OCI-LY7 (cell line): ENCODE measurements at regions not wholly inside any gene's neighbourhood (a gene's known extent, or its start where the extent isn't known, plus 50 kb on each side); places are given as distances from the start of the nearest gene placed in this dataset.

ENCODE experiments used
- CTCF ChIP-seq: fragments of 200-600 bp; sonication (generic); conservative IDR thresholded peaks from 2 replicates; pipeline ENCODE4 v1.5.1; 2014; ENCODE audit warnings: mild to moderate bottlenecking, antibody characterized with exemption, low read length, moderate library complexity, mixed read lengths
- EZH2phosphoT487 ChIP-seq: fragments of 200-600 bp; sonication (generic); IDR thresholded peaks from 2 replicates; pipeline ENCODE4 v1.6.1; 2018; ENCODE audit warnings: low read depth, borderline replicate concordance, mild to moderate bottlenecking, mixed run types, antibody characterized with exemption, low read length, moderate library complexity, mixed read lengths

- TF ChIP-seq CTCF (no peak), EZH2phosphoT487 (no peak)
Observed at GRCh38 chr4:116342143-116342542, 743.2 kb downstream of the TRAM1L1 start.
